ENCODE measurements at regions not wholly inside any gene's neighbourhood (a gene's known extent, or its start where the extent isn't known, plus 50 kb on each side); places are given as distances from the start of the nearest gene placed in this dataset.

GRCh38 chr11:104573441-104573990 lies 324.7 kb downstream of the CASP12 start:
- Histone ChIP-seq H2AFZ (replicated peaks; ENCODE audit: low read length, poor library complexity) (no peak overlapping the region), H3K9me1 (ENCODE audit: insufficient read depth, low read length) (no peaks in the 10 kb centered on the region), H3K4me2 (ENCODE audit: low read depth, low read length) (no peak overlapping the region), H4K91ac (ENCODE audit: insufficient read depth, low read depth, low read length) (no peak overlapping the region), H3K27me3 (ENCODE audit: control insufficient read depth, insufficient read depth, low read length) (no peaks in the 10 kb centered on the region), H3K4me1 (ENCODE audit: control insufficient read depth, insufficient read depth, low read length) (no peaks in the 10 kb centered on the region), H3K4me3 (ENCODE audit: insufficient read depth, low read depth, low read length) (no peak overlapping the region), H3K18ac (ENCODE audit: low read depth, low read length) (no peak overlapping the region), H3K23ac (ENCODE audit: low read depth, low read length) (no peak overlapping the region), H3K14ac (replicated peaks; ENCODE audit: low read depth, low read length) (no peak overlapping the region), H2BK15ac (ENCODE audit: low read depth, low read length) (no peak overlapping the region), H3K9ac (ENCODE audit: low read depth, low read length) (no peak overlapping the region), H4K5ac (ENCODE audit: low read depth, low read length) (no peak overlapping the region), H4K8ac (ENCODE audit: low read depth in 2 of 2, low read length in 2 of 2) (no peak overlapping the region), H4K20me1 (ENCODE audit: insufficient read depth, low read length) (no peaks in the 10 kb centered on the region), H3K27ac (ENCODE audit: insufficient read depth, low read length) (no peak overlapping the region), H3K4ac (ENCODE audit: low read depth, low read length) (no peak overlapping the region), H3K79me1 (ENCODE audit: low read depth in 1 of 2, low read length in 2 of 2) (no peaks in the 10 kb centered on the region), H2BK5ac (ENCODE audit: low read depth, low read length, poor library complexity, severe bottlenecking) (no peak overlapping the region), H3K56ac (ENCODE audit: extremely low read depth, insufficient read depth, low read length) (no peak overlapping the region), H3K9me3 (ENCODE audit: control insufficient read depth, insufficient read depth, low read length) (peaks cover 2% of the 10 kb centered on the region; the same call in 1 of the 2 replicates), H2AK5ac (ENCODE audit: low read depth, low read length) (no peak overlapping the region), H2BK120ac (ENCODE audit: low read depth, low read length) (no peak overlapping the region), H2AK9ac (replicated peaks; ENCODE audit: low read depth, low read length, poor library complexity) (no peak overlapping the region), H3K36me3 (ENCODE audit: control insufficient read depth, insufficient read depth, low read length) (no peaks in the 10 kb centered on the region), H2BK20ac (ENCODE audit: low read depth, low read length) (no peak overlapping the region)
- peak; percentile 77 for DNase-seq
- no TSS peak for BruUV-seq (replicated peaks)
- POLR2A ChIA-PET (ENCODE audit: unreplicated experiment): no interaction called here
- intact Hi-C loops (cut with micrococcal nuclease): no loop called here
- CTCF ChIA-PET: no interaction called here
- in situ Hi-C loops (cut with MboI; ENCODE audit: low sequenced_read_pairs): no loop called here
- TF ChIP-seq CEBPB (IDR thresholded peaks at IDR 0.05; ENCODE audit: low read depth, low read length) (peak; percentile 36; the same call in 1 of the 2 replicates), FOS (IDR thresholded peaks at IDR 0.05; ENCODE audit: low read depth, low read length) (no peak)
- 0 out of 2 replicates have a peak, but pooled peaks have one; percentile 14 for ATAC-seq (ENCODE audit: low read depth)
- dilution Hi-C loops (cut with HindIII; ENCODE audit: low sequenced_read_pairs, unreplicated experiment): no loop called here

Data from IMR-90 (cell line).